IMR-90 (cell line): ENCODE measurements at regions not wholly inside any gene's neighbourhood (a gene's known extent, or its start where the extent isn't known, plus 50 kb on each side); places are given as distances from the start of the nearest gene placed in this dataset.

Experiments used
- ATAC-seq: fragments of 200-7000 bp; cut with Tn5 transposase; 2 replicates; pipeline ENCODE4 v1.9.1; 2020; ENCODE audit warnings: low read depth, mild to moderate bottlenecking, moderate library complexity
- BruUV-seq: library from RNA; stranded (reverse); fragments of 400-500 nt; replicated peaks from 2 replicates; lab custom pipeline; 2021; lab: Mats Ljungman, UMichigan
- CTCF ChIA-PET: fragments of 300-600 bp; formaldehyde crosslinking; extraction: SDS; loops from one replicate; lab custom pipeline; 2021; ENCODE audit warnings: antibody characterized with exemption; lab: Yijun Ruan, JAX
- POLR2A ChIA-PET: fragments of 300-600 bp; sonication (Branson Sonifier 250); formaldehyde crosslinking; loops from one replicate; lab custom pipeline; 2022; ENCODE audit warnings: antibody characterized with exemption; ENCODE audit not compliant: unreplicated experiment; lab: Charles Lee
- DNase-seq: peaks from one replicate; pipeline ENCODE4 v3.0.0; 2013
- H2AFZ ChIP-seq: replicated peaks from 2 replicates; pipeline ENCODE3; 2013; ENCODE audit warnings: low read length, mild to moderate bottlenecking; ENCODE audit not compliant: poor library complexity
- H2AK5ac ChIP-seq: 2 replicates; pipeline ENCODE4 v1.6.1; 2013; ENCODE audit warnings: low read depth, low read length, inconsistent platforms
- H2AK9ac ChIP-seq: replicated peaks from 2 replicates; pipeline ENCODE3; 2013; ENCODE audit warnings: mild to moderate bottlenecking, low read depth, low read length, moderate library complexity; ENCODE audit not compliant: poor library complexity
- H2BK120ac ChIP-seq: 2 replicates; pipeline ENCODE4 v1.6.1; 2013; ENCODE audit warnings: low read depth, low read length, inconsistent platforms
- H2BK15ac ChIP-seq: 3 replicates; pipeline ENCODE4 v1.6.1; 2013; ENCODE audit warnings: low read depth, low read length, inconsistent platforms
- H2BK20ac ChIP-seq: 2 replicates; pipeline ENCODE4 v1.6.1; 2013; ENCODE audit warnings: low read depth, mild to moderate bottlenecking, inconsistent platforms, low read length, moderate library complexity
- H2BK5ac ChIP-seq: 2 replicates; pipeline ENCODE4 v1.6.1; 2013; ENCODE audit warnings: mild to moderate bottlenecking, low read depth, low read length, inconsistent platforms; ENCODE audit not compliant: poor library complexity, severe bottlenecking
- H3K14ac ChIP-seq: replicated peaks from 2 replicates; pipeline ENCODE4 v1.6.1; 2013; ENCODE audit warnings: low read depth, low read length, inconsistent platforms
- H3K18ac ChIP-seq: 2 replicates; pipeline ENCODE4 v1.6.1; 2013; ENCODE audit warnings: low read depth, low read length, control low read depth
- H3K23ac ChIP-seq: 2 replicates; pipeline ENCODE4 v1.6.1; 2013; ENCODE audit warnings: low read depth, low read length, inconsistent platforms
- H3K27ac ChIP-seq: 2 replicates; pipeline ENCODE4 v1.5.1; 2013; ENCODE audit warnings: mild to moderate bottlenecking, control low read depth, low read length; ENCODE audit not compliant: insufficient read depth
- H3K27me3 ChIP-seq: 2 replicates; pipeline ENCODE4 v1.6.1; 2013; ENCODE audit warnings: low read length; ENCODE audit not compliant: control insufficient read depth, insufficient read depth
- H3K36me3 ChIP-seq: 2 replicates; pipeline ENCODE4 v1.6.1; 2013; ENCODE audit warnings: low read length, mixed read lengths; ENCODE audit not compliant: control insufficient read depth, insufficient read depth
- H3K4ac ChIP-seq: 2 replicates; pipeline ENCODE4 v1.6.1; 2013; ENCODE audit warnings: low read depth, low read length, inconsistent platforms
- H3K4me1 ChIP-seq: 2 replicates; pipeline ENCODE4 v1.6.1; 2013; ENCODE audit warnings: low read length, mixed read lengths; ENCODE audit not compliant: control insufficient read depth, insufficient read depth
- H3K4me2 ChIP-seq: 2 replicates; pipeline ENCODE4 v1.6.1; 2013; ENCODE audit warnings: low read depth, mild to moderate bottlenecking, control low read depth, low read length, moderate library complexity
- H3K4me3 ChIP-seq: 2 replicates; pipeline ENCODE4 v1.5.1; 2013; ENCODE audit warnings: low read depth, mild to moderate bottlenecking, control low read depth, low read length, moderate library complexity; ENCODE audit not compliant: insufficient read depth
- H3K56ac ChIP-seq: 2 replicates; pipeline ENCODE4 v1.6.1; 2013; ENCODE audit warnings: low read length, inconsistent platforms; ENCODE audit not compliant: insufficient read depth; ENCODE audit errors: extremely low read depth
- H3K79me1 ChIP-seq, 2 experiments: 2 replicates each; pipeline ENCODE4 v1.6.1; 2013; ENCODE audit warnings: low read length in 2 of 2, inconsistent platforms in 1 of 2, low read depth in 1 of 2
- H3K9ac ChIP-seq: 2 replicates; pipeline ENCODE4 v1.6.1; 2013; ENCODE audit warnings: low read depth, low read length, control low read depth
- H3K9me1 ChIP-seq: 2 replicates; pipeline ENCODE4 v1.6.1; 2013; ENCODE audit warnings: low read length, inconsistent platforms; ENCODE audit not compliant: insufficient read depth
- H3K9me3 ChIP-seq: 2 replicates; pipeline ENCODE4 v1.6.1; 2013; ENCODE audit warnings: low read length; ENCODE audit not compliant: control insufficient read depth, insufficient read depth
- H4K20me1 ChIP-seq: 2 replicates; pipeline ENCODE4 v1.6.1; 2013; ENCODE audit warnings: low read length, inconsistent platforms; ENCODE audit not compliant: insufficient read depth
- H4K5ac ChIP-seq: 2 replicates; pipeline ENCODE4 v1.6.1; 2013; ENCODE audit warnings: mild to moderate bottlenecking, low read depth, low read length, control low read depth
- H4K8ac ChIP-seq, 2 experiments: 2 replicates each; pipeline ENCODE4 v1.6.1; 2013; ENCODE audit warnings: low read depth in 2 of 2, low read length in 2 of 2, control low read depth in 1 of 2, inconsistent platforms in 1 of 2
- H4K91ac ChIP-seq: 2 replicates; pipeline ENCODE4 v1.6.1; 2013; ENCODE audit warnings: low read depth, low read length, inconsistent platforms; ENCODE audit not compliant: insufficient read depth
- MAFK ChIP-seq: IDR thresholded peaks from 2 replicates; pipeline ENCODE4 v1.6.1; 2012; ENCODE audit warnings: low read depth, low read length, improper control_type of control experiment
- MAZ ChIP-seq: IDR thresholded peaks from 2 replicates; pipeline ENCODE4 v1.6.1; 2012; ENCODE audit warnings: low read depth, mild to moderate bottlenecking, low read length, improper control_type of control experiment, moderate library complexity, borderline replicate concordance
- WGBS, 2 experiments: methylation state at CpG; one replicate each; pipeline versions ENCODE4 v1.1.5 to v1.1.7; 2013; ENCODE audit warnings: missing lambda C conversion rate in 2 of 2; ENCODE audit not compliant: insufficient read length in 1 of 2; ENCODE audit errors: extremely low coverage in 2 of 2; 5-methylcytosine and 5-hydroxymethylcytosine counted together
- dilution Hi-C: fragments of 300-500 bp; cut with HindIII; formaldehyde crosslinking; loops from one replicate; pipeline ENCODE4 v1.14.3; 2018; ENCODE audit warnings: low sequenced_read_pairs; ENCODE audit not compliant: unreplicated experiment
- in situ Hi-C: fragments of 300-500 bp; cut with MboI; formaldehyde crosslinking; loops from 3 replicates; pipeline ENCODE4 v1.14.3; 2019; ENCODE audit warnings: low sequenced_read_pairs, inconsistent platforms, mixed read lengths
- intact Hi-C: fragments of 100-400 bp; cut with micrococcal nuclease; formaldehyde crosslinking; loops from 2 replicates; pipeline ENCODE4 v1.10.0; 2022

DNA sequence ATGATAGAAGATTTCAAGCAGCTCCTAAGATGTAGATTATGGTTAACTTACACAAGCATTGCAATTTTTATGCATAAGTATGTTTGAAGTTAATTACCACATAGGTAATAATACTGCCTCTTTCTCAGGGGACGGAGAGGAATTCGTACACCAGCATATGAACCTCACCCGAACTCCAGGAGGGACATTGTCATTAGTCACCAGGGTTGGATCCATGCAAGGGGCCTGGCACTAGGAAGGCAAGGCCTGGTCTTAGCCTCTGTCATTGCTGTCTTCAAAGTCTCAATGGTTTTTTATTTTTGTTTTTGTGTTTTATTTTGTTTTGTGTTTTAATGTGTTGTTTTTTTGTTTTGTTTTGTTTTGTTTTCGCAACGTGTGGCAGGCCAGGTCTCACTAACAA lies 145.6 kb upstream of the PPP2R2D start:
- H2AFZ ChIP-seq, result no peak overlapping the region
- no peaks in the 10 kb centered on the region for H3K36me3 ChIP-seq
- H3K27ac ChIP-seq, result no peak overlapping the region
- WGBS, 2 experiments, result 80% methylated on average over 1 of the region's 5 CpGs; no CpG with 5 or more reads in 1 of the 2 experiments
- H3K14ac ChIP-seq, result no peak overlapping the region
- no peak overlapping the region for H3K4me2 ChIP-seq
- no peak overlapping the region for H2BK120ac ChIP-seq
- peaks cover 42% of the 10 kb centered on the region for H3K9me3 ChIP-seq
- intact Hi-C loops, result no loop called here
- no TSS peak for BruUV-seq
- no peak overlapping the region for H3K4ac ChIP-seq
- no peaks in the 10 kb centered on the region for H3K4me1 ChIP-seq
- no peak for ATAC-seq
- H3K4me3 ChIP-seq, result no peak overlapping the region
- CTCF ChIA-PET, result no interaction called here
- no peak overlapping the region for H2AK5ac ChIP-seq
- no peak overlapping the region for H3K9ac ChIP-seq
- POLR2A ChIA-PET, result no interaction called here
- TF ChIP-seq MAZ, result no peak
- TF ChIP-seq MAFK, result no peak
- no peaks in the 10 kb centered on the region for H3K79me1 ChIP-seq
- in situ Hi-C loops, result no loop called here
- no peaks in the 10 kb centered on the region for H3K27me3 ChIP-seq
- no peak overlapping the region for H3K18ac ChIP-seq
- H4K5ac ChIP-seq, result no peak overlapping the region
- no peak overlapping the region for H2AK9ac ChIP-seq
- dilution Hi-C loops, result no loop called here
- no peak overlapping the region for H2BK5ac ChIP-seq
- no peak overlapping the region for H2BK15ac ChIP-seq
- H3K9me1 ChIP-seq, result no peaks in the 10 kb centered on the region
- H4K8ac ChIP-seq, result no peak overlapping the region
- DNase-seq, result no peak
- no peaks in the 10 kb centered on the region for H4K20me1 ChIP-seq
- no peak overlapping the region for H3K23ac ChIP-seq
- H4K91ac ChIP-seq, result no peak overlapping the region
- no peak overlapping the region for H2BK20ac ChIP-seq
- H3K56ac ChIP-seq, result no peak overlapping the region
